ENCODE measurements at regions not wholly inside any gene's neighbourhood (a gene's known extent, or its start where the extent isn't known, plus 50 kb on each side); places are given as distances from the start of the nearest gene placed in this dataset.
"Not testable (repeated sequence)": the region's sequence is repeated elsewhere in the genome, so short reads cannot be mapped to it uniquely, and the experiment has no call there.

DNA sequence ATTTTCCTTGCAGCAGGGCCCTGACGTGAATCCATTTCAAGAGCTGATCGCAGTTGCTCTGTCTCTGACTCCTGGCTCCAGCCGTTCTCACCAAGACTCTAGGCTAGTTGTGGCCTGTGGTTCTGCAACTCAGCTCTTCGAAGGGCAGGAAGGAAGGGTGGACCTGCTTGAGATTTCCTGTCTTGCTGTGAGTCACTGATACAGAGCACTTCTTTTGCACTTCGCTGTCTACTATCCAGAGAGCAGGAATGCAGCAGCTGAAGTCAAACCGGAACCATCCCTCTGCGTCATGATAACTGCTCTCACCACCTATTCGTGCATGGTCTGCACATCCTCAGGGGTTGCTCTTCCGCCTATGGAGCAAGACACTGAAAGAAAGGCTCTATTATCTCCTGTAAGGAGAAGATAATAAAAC lies 59.7 kb downstream of the RAP2B start:
- ATAC-seq: peak; percentile 65
- H3K4me3 Mint-ChIP-seq: no peak overlapping the region
- no peaks in the 10 kb centered on the region for H3K27me3 Mint-ChIP-seq (ENCODE audit: low read depth)
- ChIA-PET POLR2A (no interaction called here), CTCF (no interaction called here)
- no peak for TF ChIP-seq E2F5 (CRISPR knock-in tag; IDR thresholded peaks at IDR 0.05)
- TF ChIP-seq ZNF532 (CRISPR knock-in tag; IDR thresholded peaks at IDR 0.05; ENCODE audit: borderline replicate concordance): no peak
- TF ChIP-seq JUN (CRISPR knock-in tag; IDR thresholded peaks at IDR 0.05): no peak
- TF ChIP-seq, protein P1, sequence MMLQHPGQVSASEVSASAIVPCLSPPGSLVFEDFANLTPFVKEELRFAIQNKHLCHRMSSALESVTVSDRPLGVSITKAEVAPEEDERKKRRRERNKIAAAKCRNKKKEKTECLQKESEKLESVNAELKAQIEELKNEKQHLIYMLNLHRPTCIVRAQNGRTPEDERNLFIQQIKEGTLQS (CRISPR knock-in tag; conservative IDR thresholded peaks at IDR 0.05): no peak
- no peak for TF ChIP-seq SP1 (CRISPR knock-in tag; conservative IDR thresholded peaks at IDR 0.05)
- no peak for TF ChIP-seq HMGA2 (CRISPR knock-in tag; IDR thresholded peaks at IDR 0.05)
- no peak for TF ChIP-seq ZNF263 (CRISPR knock-in tag; IDR thresholded peaks at IDR 0.05; ENCODE audit: low read depth)
- TF ChIP-seq FOXK1 (CRISPR knock-in tag; IDR thresholded peaks at IDR 0.05): no peak
- no peaks in the 10 kb centered on the region for H3K36me3 Mint-ChIP-seq
- no peak for DNase-seq (ENCODE audit: low spot score)
- H3K4me1 Mint-ChIP-seq: peaks cover 29% of the 10 kb centered on the region
- H3K9me3 Mint-ChIP-seq: no peaks in the 10 kb centered on the region
- H3K27ac Mint-ChIP-seq: peak overlapping the region; percentile 10; the same call in 1 of the 2 replicates

DNA sequence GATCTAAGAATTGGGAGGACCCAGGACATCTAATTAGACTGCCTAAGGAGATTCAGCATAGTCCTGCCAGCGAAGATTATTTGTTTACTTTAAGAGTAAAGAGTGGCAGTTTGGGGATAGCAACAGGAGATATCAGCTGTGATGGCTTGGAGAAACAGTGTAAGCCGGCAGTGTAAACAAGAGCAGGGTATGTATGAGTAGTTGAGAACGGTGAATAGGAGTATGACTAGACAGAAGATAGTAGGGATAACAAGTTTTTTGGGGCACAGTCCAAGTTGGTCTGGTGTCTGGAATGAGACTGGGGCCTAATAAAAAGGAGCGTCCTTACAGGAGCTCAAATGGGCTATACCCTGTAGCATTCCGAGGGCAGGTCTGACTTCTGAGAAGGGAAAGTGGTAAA lies 64.9 kb downstream of the RAP2B start:
- H3K36me3 Mint-ChIP-seq; H3K9me3 Mint-ChIP-seq; POLR2A ChIA-PET; ATAC-seq; H3K27ac Mint-ChIP-seq; DNase-seq (ENCODE audit: low spot score); H3K4me3 Mint-ChIP-seq; H3K27me3 Mint-ChIP-seq (ENCODE audit: low read depth): not testable (repeated sequence)
- H3K4me1 Mint-ChIP-seq: peaks cover 13% of the 10 kb centered on the region
- CTCF ChIA-PET: interaction anchor here (0.6 kb wide), 1 partner anchor 392 kb away, joined by 3 read pairs; no protein-coding TSS in a partner anchor

GRCh38 chr3:153230427-153230826 lies 68.4 kb downstream of the RAP2B start:
- H3K27ac Mint-ChIP-seq, POLR2A ChIA-PET, CTCF ChIA-PET: not testable (repeated sequence)

DNA sequence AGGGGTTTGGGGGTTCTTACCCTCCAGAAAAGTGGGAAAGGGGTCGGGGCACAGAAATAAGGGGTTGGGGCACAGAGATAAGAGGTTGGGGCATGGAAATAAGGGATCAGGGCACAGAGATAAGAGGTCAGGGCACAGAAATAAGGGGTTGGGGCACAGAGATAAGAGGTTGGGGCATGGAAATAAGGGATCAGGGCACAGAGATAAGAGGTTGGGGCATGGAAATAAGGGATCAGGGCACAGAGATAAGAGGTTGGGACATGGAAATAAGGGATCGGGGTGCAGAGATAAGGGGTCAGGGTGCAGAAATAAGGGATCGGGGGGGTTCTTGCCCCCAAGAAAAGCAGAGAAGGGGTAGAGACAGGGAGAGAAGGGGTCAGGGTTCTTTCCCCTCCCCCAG lies 69.2 kb downstream of the RAP2B start:
- H3K27ac Mint-ChIP-seq; H3K4me3 Mint-ChIP-seq; ATAC-seq; CTCF ChIA-PET; H3K27me3 Mint-ChIP-seq (ENCODE audit: low read depth); H3K36me3 Mint-ChIP-seq; H3K9me3 Mint-ChIP-seq; DNase-seq (ENCODE audit: low spot score); POLR2A ChIA-PET: not testable (repeated sequence)
- H3K4me1 Mint-ChIP-seq: peaks cover 23% of the 10 kb centered on the region

More at GRCh38 chr3:153230427-153230826, 68.4 kb downstream of the RAP2B start:
- not testable (repeated sequence) for H3K27me3 Mint-ChIP-seq (ENCODE audit: low read depth); DNase-seq (ENCODE audit: low spot score); H3K9me3 Mint-ChIP-seq; H3K4me3 Mint-ChIP-seq; H3K36me3 Mint-ChIP-seq; ATAC-seq
- peaks cover 23% of the 10 kb centered on the region for H3K4me1 Mint-ChIP-seq

DNA sequence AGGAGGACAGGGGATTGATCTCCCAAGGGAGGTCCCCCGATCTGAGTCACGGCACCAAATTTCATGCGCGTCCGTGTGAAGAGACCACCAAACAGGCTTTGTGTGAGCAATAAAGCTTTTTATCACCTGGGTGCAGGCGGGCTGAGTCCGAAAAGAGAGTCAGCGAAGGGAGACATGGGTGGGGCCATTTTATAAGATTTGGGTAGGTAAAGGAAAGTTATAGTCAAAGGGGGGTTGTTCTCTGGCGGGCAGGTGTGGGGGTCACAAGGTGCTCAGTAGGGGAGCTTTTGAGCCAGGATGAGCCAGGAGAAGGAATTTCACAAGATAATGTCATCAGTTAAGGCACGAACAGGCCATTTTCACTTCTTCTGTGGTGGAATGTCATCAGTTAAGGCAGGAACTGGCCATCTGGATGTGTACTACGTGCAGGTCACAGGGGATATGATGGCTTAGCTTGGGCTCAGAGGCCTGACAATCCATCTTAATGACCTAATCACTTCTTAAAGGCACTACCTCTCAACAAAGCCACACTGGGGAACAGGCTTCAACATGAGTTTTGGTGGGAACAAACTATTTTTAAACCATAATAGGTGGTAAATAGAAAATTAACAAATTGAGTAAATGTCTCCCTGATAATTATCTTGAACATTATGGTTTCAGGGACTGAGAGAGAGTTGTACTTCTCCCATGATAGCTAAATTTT lies 70.2 kb downstream of the RAP2B start:
- H3K36me3 Mint-ChIP-seq; POLR2A ChIA-PET; H3K27me3 Mint-ChIP-seq (ENCODE audit: low read depth); H3K27ac Mint-ChIP-seq; ATAC-seq; H3K9me3 Mint-ChIP-seq; CTCF ChIA-PET; DNase-seq (ENCODE audit: low spot score); H3K4me3 Mint-ChIP-seq: not testable (repeated sequence)
- H3K4me1 Mint-ChIP-seq: peaks cover 23% of the 10 kb centered on the region

Data from WTC11 (cell line).